ENCODE measurements at regions not wholly inside any gene's neighbourhood (a gene's known extent, or its start where the extent isn't known, plus 50 kb on each side); places are given as distances from the start of the nearest gene placed in this dataset.

DNA sequence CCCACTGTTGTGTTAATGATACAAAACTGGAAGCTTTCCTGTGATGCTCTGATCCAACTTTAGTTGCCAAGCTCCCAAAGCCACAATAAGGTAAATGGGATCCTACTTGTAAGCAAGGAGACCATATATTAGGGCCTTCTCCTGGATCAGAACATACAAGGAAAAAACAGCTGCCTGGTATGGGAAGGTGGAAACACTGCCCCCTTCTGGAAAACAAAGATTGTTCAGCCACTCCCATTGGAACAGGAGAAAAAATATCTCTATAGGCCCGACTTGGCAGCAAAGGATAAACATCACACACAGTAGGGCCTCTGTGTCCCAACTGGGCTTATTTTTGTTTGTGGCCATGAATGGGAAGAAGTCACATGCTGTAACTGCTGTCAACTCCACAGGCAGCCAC lies 166.5 kb downstream of the TBX22 start:
- TF ChIP-seq, protein P1, sequence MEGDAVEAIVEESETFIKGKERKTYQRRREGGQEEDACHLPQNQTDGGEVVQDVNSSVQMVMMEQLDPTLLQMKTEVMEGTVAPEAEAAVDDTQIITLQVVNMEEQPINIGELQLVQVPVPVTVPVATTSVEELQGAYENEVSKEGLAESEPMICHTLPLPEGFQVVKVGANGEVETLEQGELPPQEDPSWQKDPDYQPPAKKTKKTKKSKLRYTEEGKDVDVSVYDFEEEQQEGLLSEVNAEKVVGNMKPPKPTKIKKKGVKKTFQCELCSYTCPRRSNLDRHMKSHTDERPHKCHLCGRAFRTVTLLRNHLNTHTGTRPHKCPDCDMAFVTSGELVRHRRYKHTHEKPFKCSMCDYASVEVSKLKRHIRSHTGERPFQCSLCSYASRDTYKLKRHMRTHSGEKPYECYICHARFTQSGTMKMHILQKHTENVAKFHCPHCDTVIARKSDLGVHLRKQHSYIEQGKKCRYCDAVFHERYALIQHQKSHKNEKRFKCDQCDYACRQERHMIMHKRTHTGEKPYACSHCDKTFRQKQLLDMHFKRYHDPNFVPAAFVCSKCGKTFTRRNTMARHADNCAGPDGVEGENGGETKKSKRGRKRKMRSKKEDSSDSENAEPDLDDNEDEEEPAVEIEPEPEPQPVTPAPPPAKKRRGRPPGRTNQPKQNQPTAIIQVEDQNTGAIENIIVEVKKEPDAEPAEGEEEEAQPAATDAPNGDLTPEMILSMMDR (IDR thresholded peaks at IDR 0.05; ENCODE audit: extremely low read depth in 1 of 2, insufficient read depth in 1 of 2, low read depth in 1 of 2, low read length in 2 of 2): no peak
- TF ChIP-seq, protein P2, sequence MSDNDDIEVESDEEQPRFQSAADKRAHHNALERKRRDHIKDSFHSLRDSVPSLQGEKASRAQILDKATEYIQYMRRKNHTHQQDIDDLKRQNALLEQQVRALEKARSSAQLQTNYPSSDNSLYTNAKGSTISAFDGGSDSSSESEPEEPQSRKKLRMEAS (IDR thresholded peaks at IDR 0.05; ENCODE audit: insufficient read depth, insufficient read length): no peak
- TF ChIP-seq POLR2AphosphoS5 (IDR thresholded peaks at IDR 0.05; ENCODE audit: insufficient read depth, low read depth, low read length): no peak
